ENCODE measurements at regions not wholly inside any gene's neighbourhood (a gene's known extent, or its start where the extent isn't known, plus 50 kb on each side); places are given as distances from the start of the nearest gene placed in this dataset.

GRCh38 chr3:31016196-31016595 lies 121.7 kb upstream of the GADL1 start:
- TF ChIP-seq, protein P1, sequence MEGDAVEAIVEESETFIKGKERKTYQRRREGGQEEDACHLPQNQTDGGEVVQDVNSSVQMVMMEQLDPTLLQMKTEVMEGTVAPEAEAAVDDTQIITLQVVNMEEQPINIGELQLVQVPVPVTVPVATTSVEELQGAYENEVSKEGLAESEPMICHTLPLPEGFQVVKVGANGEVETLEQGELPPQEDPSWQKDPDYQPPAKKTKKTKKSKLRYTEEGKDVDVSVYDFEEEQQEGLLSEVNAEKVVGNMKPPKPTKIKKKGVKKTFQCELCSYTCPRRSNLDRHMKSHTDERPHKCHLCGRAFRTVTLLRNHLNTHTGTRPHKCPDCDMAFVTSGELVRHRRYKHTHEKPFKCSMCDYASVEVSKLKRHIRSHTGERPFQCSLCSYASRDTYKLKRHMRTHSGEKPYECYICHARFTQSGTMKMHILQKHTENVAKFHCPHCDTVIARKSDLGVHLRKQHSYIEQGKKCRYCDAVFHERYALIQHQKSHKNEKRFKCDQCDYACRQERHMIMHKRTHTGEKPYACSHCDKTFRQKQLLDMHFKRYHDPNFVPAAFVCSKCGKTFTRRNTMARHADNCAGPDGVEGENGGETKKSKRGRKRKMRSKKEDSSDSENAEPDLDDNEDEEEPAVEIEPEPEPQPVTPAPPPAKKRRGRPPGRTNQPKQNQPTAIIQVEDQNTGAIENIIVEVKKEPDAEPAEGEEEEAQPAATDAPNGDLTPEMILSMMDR (IDR thresholded peaks at IDR 0.05), result no peak
- TF ChIP-seq EP300 (IDR thresholded peaks at IDR 0.05) (no peak), POLR2A (IDR thresholded peaks at IDR 0.05; ENCODE audit: low read length) (no peak), EHMT2 (IDR thresholded peaks at IDR 0.05; ENCODE audit: low read depth) (no peak), ESRRA (IDR thresholded peaks at IDR 0.05; ENCODE audit: borderline replicate concordance, low read length) (no peak), CEBPB (IDR thresholded peaks at IDR 0.05) (no peak), GATA3 (IDR thresholded peaks at IDR 0.05; ENCODE audit: borderline replicate concordance) (no peak)
- TF ChIP-seq, protein P2, sequence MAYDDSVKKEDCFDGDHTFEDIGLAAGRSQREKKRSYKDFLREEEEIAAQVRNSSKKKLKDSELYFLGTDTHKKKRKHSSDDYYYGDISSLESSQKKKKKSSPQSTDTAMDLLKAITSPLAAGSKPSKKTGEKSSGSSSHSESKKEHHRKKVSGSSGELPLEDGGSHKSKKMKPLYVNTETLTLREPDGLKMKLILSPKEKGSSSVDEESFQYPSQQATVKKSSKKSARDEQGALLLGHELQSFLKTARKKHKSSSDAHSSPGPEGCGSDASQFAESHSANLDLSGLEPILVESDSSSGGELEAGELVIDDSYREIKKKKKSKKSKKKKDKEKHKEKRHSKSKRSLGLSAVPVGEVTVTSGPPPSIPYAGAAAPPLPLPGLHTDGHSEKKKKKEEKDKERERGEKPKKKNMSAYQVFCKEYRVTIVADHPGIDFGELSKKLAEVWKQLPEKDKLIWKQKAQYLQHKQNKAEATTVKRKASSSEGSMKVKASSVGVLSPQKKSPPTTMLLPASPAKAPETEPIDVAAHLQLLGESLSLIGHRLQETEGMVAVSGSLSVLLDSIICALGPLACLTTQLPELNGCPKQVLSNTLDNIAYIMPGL (CRISPR knock-in tag; IDR thresholded peaks at IDR 0.05; ENCODE audit: borderline replicate concordance), result no peak

Measured in A549 (cell line).